ENCODE measurements at regions not wholly inside any gene's neighbourhood (a gene's known extent, or its start where the extent isn't known, plus 50 kb on each side); places are given as distances from the start of the nearest gene placed in this dataset.

- TF ChIP-seq TEF (CRISPR knock-in tag; IDR thresholded peaks at IDR 0.05): no peak
- no peak for TF ChIP-seq HINFP (CRISPR knock-in tag; IDR thresholded peaks at IDR 0.05; ENCODE audit: low read depth)
- no peak for TF ChIP-seq ZSCAN12 (CRISPR knock-in tag; IDR thresholded peaks at IDR 0.05)
- no peak for TF ChIP-seq ZNF792 (CRISPR knock-in tag; IDR thresholded peaks at IDR 0.05)
- TF ChIP-seq JARID2 (CRISPR knock-in tag; IDR thresholded peaks at IDR 0.05; ENCODE audit: insufficient replicate concordance): no peak
- no peak for TF ChIP-seq FOXC1 (CRISPR knock-in tag; IDR thresholded peaks at IDR 0.05; ENCODE audit: borderline replicate concordance)
- TF ChIP-seq ZNF354B (CRISPR knock-in tag; IDR thresholded peaks at IDR 0.05): no peak
- no peak for TF ChIP-seq JDP2 (CRISPR knock-in tag; IDR thresholded peaks at IDR 0.05; ENCODE audit: borderline replicate concordance)
- peak; percentile 29; the same call in 1 of the 2 replicates for TF ChIP-seq ZFX (CRISPR knock-in tag; IDR thresholded peaks at IDR 0.05; ENCODE audit: low read depth)
- TF ChIP-seq FOXO1 (CRISPR knock-in tag; IDR thresholded peaks at IDR 0.05): no peak
- TF ChIP-seq HDAC1 (CRISPR knock-in tag; IDR thresholded peaks at IDR 0.05): no peak
- no peak for TF ChIP-seq ZNF512B (CRISPR knock-in tag; IDR thresholded peaks at IDR 0.05; ENCODE audit: borderline replicate concordance)
- TF ChIP-seq ISL2 (CRISPR knock-in tag; IDR thresholded peaks at IDR 0.05): no peak
- peak; percentile 47; the same call in 1 of the 2 replicates for TF ChIP-seq ZMYM4 (CRISPR knock-in tag; IDR thresholded peaks at IDR 0.05)
- no peak for TF ChIP-seq NFAT5 (CRISPR knock-in tag; IDR thresholded peaks at IDR 0.05)
- no peak for TF ChIP-seq ZNF614 (CRISPR knock-in tag; IDR thresholded peaks at IDR 0.05; ENCODE audit: borderline replicate concordance)
- no peak for TF ChIP-seq ZNF414 (CRISPR knock-in tag; IDR thresholded peaks at IDR 0.05)
Observed at GRCh38 chr3:177624528-177625495, 427.5 kb upstream of the TBL1XR1 start (continued).
